Thyroid gland (tissue), 4 donors: ENCODE measurements at regions not wholly inside any gene's neighbourhood (a gene's known extent, or its start where the extent isn't known, plus 50 kb on each side); places are given as distances from the start of the nearest gene placed in this dataset.

Experiments used
- DNase-seq, 2 donors: peaks; one replicate each; pipeline ENCODE4 v3.0.0-alpha.2; 2019
- H3K27ac ChIP-seq, 3 donors: fragments of 200-600 bp; sonication (generic); 1 replicate in 2 of 3; 2 replicates in 1 of 3; pipeline ENCODE4 v1.5.1; 2016 to 2019; ENCODE audit warnings: mild to moderate bottlenecking in 1 of 3, moderate library complexity in 1 of 3
- H3K27me3 ChIP-seq: fragments of 200-600 bp; sonication (generic); one replicate; pipeline ENCODE4 v1.5.1; 2019
- H3K36me3 ChIP-seq, 2 donors: fragments of 200-600 bp; sonication (generic); one replicate each; pipeline ENCODE4 v1.5.1; 2016 to 2019
- H3K4me1 ChIP-seq, 2 donors: fragments of 200-600 bp; sonication (generic); one replicate each; pipeline ENCODE4 v1.5.1; 2017 to 2019
- H3K4me3 ChIP-seq, 3 donors: fragments of 200-600 bp; sonication (generic); replicated peaks in 1 of 3; 1 replicate in 2 of 3; 2 replicates in 1 of 3; pipeline ENCODE4 v1.5.1; 2016; ENCODE audit warnings: mild to moderate bottlenecking in 1 of 3
- H3K9me3 ChIP-seq: fragments of 200-600 bp; sonication (generic); one replicate; pipeline ENCODE4 v1.5.1; 2017
- CTCF ChIP-seq, 6 experiments: fragments of 200-600 bp in 3 of 6; fragments of 450-650 bp in 3 of 6; sonication (generic) in 3 of 6; IDR thresholded peaks; one replicate each; pipeline ENCODE4 v1.5.1; 2016 to 2019; ENCODE audit warnings: antibody characterized with exemption in 6 of 6, mild to moderate bottlenecking in 2 of 6, inconsistent platforms in 1 of 6, moderate library complexity in 1 of 6
- POLR2A ChIP-seq, 2 donors: fragments of 450-650 bp; IDR thresholded peaks; one replicate each; pipeline ENCODE4 v1.6.1; 2017; ENCODE audit warnings: antibody characterized with exemption in 2 of 2, mild to moderate bottlenecking in 2 of 2, moderate library complexity in 1 of 2
- WGBS, 2 donors: methylation state at CpG; one replicate each; pipeline ENCODE4 v1.1.5; 2017; 5-methylcytosine and 5-hydroxymethylcytosine counted together
- intact Hi-C: fragments of 100-400 bp; cut with DNase I; formaldehyde crosslinking; loops from one replicate; pipeline ENCODE4 v1.15.1; 2023

- TF ChIP-seq CTCF (IDR thresholded peaks at IDR 0.05) (no peak), POLR2A (IDR thresholded peaks at IDR 0.05) (no peak)
- Histone ChIP-seq H3K4me1 (no peaks in the 10 kb centered on the region), H3K4me3 (no peak overlapping the region), H3K9me3 (no peaks in the 10 kb centered on the region), H3K36me3 (no peaks in the 10 kb centered on the region), H3K27ac (no peak overlapping the region), H3K27me3 (no peaks in the 10 kb centered on the region)
- WGBS, 2 donors, result 87 to 96% methylated on average over 1 of the region's 1 CpG
- no peak for DNase-seq
- intact Hi-C loops, result no loop called here
These were observed 288.8 kb downstream of the HS3ST1 start for GRCh38 chr4:11139871-11140270.

GRCh38 chr4:11138964-11139363 lies 289.7 kb downstream of the HS3ST1 start:
- TF ChIP-seq POLR2A (IDR thresholded peaks at IDR 0.05) (no peak), CTCF (IDR thresholded peaks at IDR 0.05) (no peak)
- 74 to 79% methylated on average over 1 of the region's 1 CpG for WGBS, 2 donors
- H3K36me3 ChIP-seq, result no peaks in the 10 kb centered on the region
- H3K27me3 ChIP-seq, result no peaks in the 10 kb centered on the region
- H3K9me3 ChIP-seq, result no peaks in the 10 kb centered on the region
- H3K27ac ChIP-seq, result no peak overlapping the region
- no peak overlapping the region for H3K4me3 ChIP-seq
- H3K4me1 ChIP-seq, result no peaks in the 10 kb centered on the region
- intact Hi-C loops, result no loop called here
- DNase-seq, result no peak

GRCh38 chr4:11134705-11135104 lies 294.0 kb downstream of the HS3ST1 start:
- no peak overlapping the region for H3K4me3 ChIP-seq
- no peak overlapping the region for H3K27ac ChIP-seq
- intact Hi-C loops, result no loop called here

GRCh38 chr4:11133868-11134267 lies 294.8 kb downstream of the HS3ST1 start:
- Histone ChIP-seq H3K4me3 (no peak overlapping the region), H3K27me3 (no peaks in the 10 kb centered on the region), H3K36me3 (no peaks in the 10 kb centered on the region), H3K27ac (no peak overlapping the region), H3K9me3 (no peaks in the 10 kb centered on the region), H3K4me1 (no peaks in the 10 kb centered on the region)
- WGBS, 2 donors, result 85 to 91% methylated on average over 2 of the region's 2 CpGs
- TF ChIP-seq POLR2A (IDR thresholded peaks at IDR 0.05) (no peak), CTCF (IDR thresholded peaks at IDR 0.05) (no peak)
- intact Hi-C loops, result no loop called here
- DNase-seq, result no peak

More at GRCh38 chr4:11134705-11135104, 294.0 kb downstream of the HS3ST1 start:
- TF ChIP-seq POLR2A (IDR thresholded peaks at IDR 0.05), result no peak
- TF ChIP-seq CTCF (IDR thresholded peaks at IDR 0.05), result no peak
- no peaks in the 10 kb centered on the region for H3K4me1 ChIP-seq
- no peaks in the 10 kb centered on the region for H3K27me3 ChIP-seq
- no peak for DNase-seq
- no peaks in the 10 kb centered on the region for H3K36me3 ChIP-seq
- no peaks in the 10 kb centered on the region for H3K9me3 ChIP-seq

- no peak overlapping the region for H3K4me3 ChIP-seq
- no peaks in the 10 kb centered on the region for H3K4me1 ChIP-seq
- H3K9me3 ChIP-seq, result no peaks in the 10 kb centered on the region
- H3K36me3 ChIP-seq, result no peaks in the 10 kb centered on the region
- no peaks in the 10 kb centered on the region for H3K27me3 ChIP-seq
- 53 to 54% methylated on average over 1 of the region's 1 CpG for WGBS, 2 donors
- H3K27ac ChIP-seq, result no peak overlapping the region
- intact Hi-C loops, result no loop called here
- TF ChIP-seq POLR2A (IDR thresholded peaks at IDR 0.05), result no peak
- TF ChIP-seq CTCF (IDR thresholded peaks at IDR 0.05), result no peak
- no peak for DNase-seq
These were observed 296.2 kb downstream of the HS3ST1 start for GRCh38 chr4:11132478-11132877.
